PC-3 (cell line): ENCODE measurements at regions not wholly inside any gene's neighbourhood (a gene's known extent, or its start where the extent isn't known, plus 50 kb on each side); places are given as distances from the start of the nearest gene placed in this dataset.

Experiments
- ATAC-seq: fragments of 200-7000 bp; cut with Tn5 transposase; 2 replicates; pipeline ENCODE4 v1.9.1; 2020; ENCODE audit warnings: mild to moderate bottlenecking, moderate library complexity
- BruUV-seq: library from RNA; stranded (reverse); fragments of 400-500 nt; replicated peaks from 2 replicates; lab custom pipeline; 2021; lab: Mats Ljungman, UMichigan
- CTCF ChIA-PET: fragments of 300-600 bp; sonication (Branson Sonifier 250); formaldehyde crosslinking; loops from one replicate; lab custom pipeline; 2022; ENCODE audit warnings: antibody characterized with exemption; lab: Charles Lee
- POLR2A ChIA-PET: fragments of 300-600 bp; sonication (Branson Sonifier 250); formaldehyde crosslinking; loops from one replicate; lab custom pipeline; 2022; ENCODE audit warnings: antibody characterized with exemption; ENCODE audit not compliant: unreplicated experiment; lab: Charles Lee
- DNase-seq: peaks from one replicate; pipeline ENCODE4 v3.0.0-alpha.2; 2015
- H2AFZ ChIP-seq: fragments of 300-600 bp; sonication (generic); 2 replicates; pipeline ENCODE4 v1.6.0; 2016; ENCODE audit warnings: antibody characterized with exemption, low read length
- H3F3A ChIP-seq: fragments of 300-600 bp; sonication (generic); one replicate; pipeline ENCODE4 v1.6.0; 2017; ENCODE audit warnings: antibody characterized with exemption, low read length, control low read depth, mild to moderate bottlenecking; ENCODE audit not compliant: unreplicated experiment
- H3K27ac ChIP-seq: fragments of 300-600 bp; sonication (generic); 2 replicates; pipeline ENCODE4 v1.5.1; 2016; ENCODE audit warnings: mild to moderate bottlenecking, low read length
- H3K27me3 ChIP-seq: fragments of 300-600 bp; sonication (generic); 2 replicates; pipeline ENCODE4 v1.6.1; 2016; ENCODE audit warnings: low read length, mixed read lengths
- H3K36me3 ChIP-seq: fragments of 300-600 bp; sonication (generic); 2 replicates; pipeline ENCODE4 v1.6.1; 2016; ENCODE audit warnings: low read depth, mixed run types, low read length, mixed read lengths
- H3K4me1 ChIP-seq: fragments of 300-600 bp; sonication (generic); 2 replicates; pipeline ENCODE4 v1.5.1; 2016; ENCODE audit warnings: low read length; ENCODE audit not compliant: insufficient read depth
- H3K4me2 ChIP-seq: fragments of 300-600 bp; sonication (generic); 2 replicates; pipeline ENCODE4 v1.6.0; 2016; ENCODE audit warnings: low read length
- H3K4me3 ChIP-seq: fragments of 300-600 bp; sonication (generic); 2 replicates; pipeline ENCODE4 v1.5.1; 2016; ENCODE audit warnings: mild to moderate bottlenecking, low read length, mixed read lengths
- H3K79me2 ChIP-seq: fragments of 300-600 bp; sonication (generic); 2 replicates; pipeline ENCODE4 v1.6.1; 2017; ENCODE audit warnings: low read length, mixed read lengths
- H3K9ac ChIP-seq: fragments of 300-600 bp; sonication (generic); 2 replicates; pipeline ENCODE4 v1.6.0; 2016; ENCODE audit warnings: mild to moderate bottlenecking, low read length
- H3K9me2 ChIP-seq: fragments of 300-600 bp; sonication (generic); replicated peaks from 2 replicates; pipeline ENCODE4 v1.6.1; 2016; ENCODE audit warnings: mixed run types, low read length, mixed read lengths
- H3K9me3 ChIP-seq: fragments of 300-600 bp; sonication (generic); 2 replicates; pipeline ENCODE4 v1.6.1; 2016; ENCODE audit warnings: low read length, mixed read lengths
- H4K20me1 ChIP-seq: fragments of 300-600 bp; sonication (generic); 2 replicates; pipeline ENCODE4 v1.6.1; 2016; ENCODE audit warnings: low read length, mixed read lengths
- CTCF ChIP-seq: fragments of 300-600 bp; sonication (generic); conservative IDR thresholded peaks from 2 replicates; pipeline ENCODE4 v1.5.1; 2017; ENCODE audit warnings: antibody characterized with exemption, low read depth, mild to moderate bottlenecking, low read length
- EZH2 ChIP-seq: fragments of 300-600 bp; sonication (generic); IDR thresholded peaks from one replicate; pipeline ENCODE4 v1.6.1; 2017; ENCODE audit warnings: antibody characterized with exemption, mild to moderate bottlenecking, low read length; ENCODE audit not compliant: unreplicated experiment
- EZH2phosphoT487 ChIP-seq: fragments of 300-600 bp; sonication (generic); IDR thresholded peaks from 2 replicates; pipeline ENCODE4 v1.6.1; 2018; ENCODE audit warnings: mild to moderate bottlenecking, antibody characterized with exemption, low read length, borderline replicate concordance
- intact Hi-C: fragments of 100-400 bp; cut with micrococcal nuclease; formaldehyde crosslinking; loops from 2 replicates; pipeline ENCODE4 v1.9.0; 2023

DNA sequence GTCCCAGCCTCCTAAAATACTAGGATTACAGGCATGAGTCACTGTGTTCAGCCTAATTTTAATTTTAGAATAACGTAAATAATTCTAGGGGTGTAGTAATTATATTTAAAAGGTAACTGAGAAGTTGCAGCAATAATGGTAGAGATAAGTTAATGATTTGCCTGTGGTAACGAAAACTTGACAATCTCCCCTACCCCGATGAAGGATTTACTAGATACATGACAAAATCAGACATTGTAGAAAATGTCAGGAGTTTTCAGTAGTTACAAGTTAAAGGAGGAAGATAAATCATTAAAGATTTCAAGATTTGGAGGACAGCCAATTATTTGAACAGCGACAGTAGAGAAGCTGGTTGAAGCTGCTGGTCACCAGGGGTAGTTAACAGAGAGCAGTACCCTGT is 652.2 kb upstream of the PCDH20 start:
- no TSS peak for BruUV-seq
- H3F3A ChIP-seq = no peaks in the 10 kb centered on the region
- no peaks in the 10 kb centered on the region for H4K20me1 ChIP-seq
- no peak overlapping the region for H3K4me3 ChIP-seq
- no peaks in the 10 kb centered on the region for H3K36me3 ChIP-seq
- no peak overlapping the region for H2AFZ ChIP-seq
- no peaks in the 10 kb centered on the region for H3K79me2 ChIP-seq
- no peak for DNase-seq
- no peaks in the 10 kb centered on the region for H3K9me2 ChIP-seq
- no peaks in the 10 kb centered on the region for H3K27me3 ChIP-seq
- no peak for TF ChIP-seq EZH2phosphoT487
- TF ChIP-seq EZH2 = no peak
- TF ChIP-seq CTCF = no peak
- H3K4me1 ChIP-seq = no peaks in the 10 kb centered on the region
- no peak overlapping the region for H3K27ac ChIP-seq
- POLR2A ChIA-PET = no interaction called here
- CTCF ChIA-PET = no interaction called here
- no peak for ATAC-seq
- intact Hi-C loops = no loop called here
- no peak overlapping the region for H3K4me2 ChIP-seq
- no peaks in the 10 kb centered on the region for H3K9me3 ChIP-seq
- no peak overlapping the region for H3K9ac ChIP-seq

- no peak overlapping the region for H3K27ac ChIP-seq
- H3K36me3 ChIP-seq = no peaks in the 10 kb centered on the region
- no peak overlapping the region for H3K4me2 ChIP-seq
- no peak overlapping the region for H3K9ac ChIP-seq
- H3K9me2 ChIP-seq = no peaks in the 10 kb centered on the region
- H3K27me3 ChIP-seq = no peaks in the 10 kb centered on the region
- H2AFZ ChIP-seq = no peak overlapping the region
- no peak overlapping the region for H3K4me3 ChIP-seq
- no peaks in the 10 kb centered on the region for H3K9me3 ChIP-seq
- no peak for TF ChIP-seq EZH2phosphoT487
- TF ChIP-seq EZH2 = no peak
- no peak for TF ChIP-seq CTCF
- H3K79me2 ChIP-seq = no peaks in the 10 kb centered on the region
- POLR2A ChIA-PET = no interaction called here
- no TSS peak for BruUV-seq
- no peak for ATAC-seq
- no peak for DNase-seq
- H3K4me1 ChIP-seq = no peaks in the 10 kb centered on the region
- CTCF ChIA-PET = no interaction called here
- H3F3A ChIP-seq = no peaks in the 10 kb centered on the region
- intact Hi-C loops = no loop called here
- H4K20me1 ChIP-seq = no peaks in the 10 kb centered on the region
Measured at GRCh38 chr13:62065016-62065415, 649.4 kb upstream of the PCDH20 start.

GRCh38 chr13:62061751-62062150 is 646.1 kb upstream of the PCDH20 start:
- intact Hi-C loops = no loop called here
- no peaks in the 10 kb centered on the region for H3F3A ChIP-seq
- ChIA-PET CTCF (no interaction called here), POLR2A (no interaction called here)
- H3K4me1 ChIP-seq = no peaks in the 10 kb centered on the region
- ATAC-seq (no peak), DNase-seq (no peak)
- TF ChIP-seq CTCF = no peak
- TF ChIP-seq EZH2 = no peak
- TF ChIP-seq EZH2phosphoT487 = no peak
- BruUV-seq = no TSS peak
- no peaks in the 10 kb centered on the region for H4K20me1 ChIP-seq
- H3K9me3 ChIP-seq = no peaks in the 10 kb centered on the region
- no peaks in the 10 kb centered on the region for H3K9me2 ChIP-seq
- H3K9ac ChIP-seq = no peak overlapping the region
- no peak overlapping the region for H3K27ac ChIP-seq
- no peaks in the 10 kb centered on the region for H3K27me3 ChIP-seq
- H3K79me2 ChIP-seq = no peaks in the 10 kb centered on the region
- no peak overlapping the region for H2AFZ ChIP-seq
- no peak overlapping the region for H3K4me3 ChIP-seq
- no peak overlapping the region for H3K4me2 ChIP-seq
- no peaks in the 10 kb centered on the region for H3K36me3 ChIP-seq
